DOHH2 (cell line): ENCODE measurements at regions not wholly inside any gene's neighbourhood (a gene's known extent, or its start where the extent isn't known, plus 50 kb on each side); places are given as distances from the start of the nearest gene placed in this dataset.
A peak's percentile ranks its signal among the peaks of the same experiment; 100 is the strongest.

Source experiments
- H3F3A ChIP-seq: fragments of 200-600 bp; sonication (generic), shearing (Covaris generic); 2 replicates; pipeline ENCODE4 v1.6.0; 2016; ENCODE audit warnings: antibody characterized with exemption, mild to moderate bottlenecking; ENCODE audit not compliant: control insufficient read depth, insufficient read depth
- H3K27ac ChIP-seq: fragments of 200-600 bp; sonication (generic); 2 replicates; pipeline ENCODE4 v1.5.1; 2014; ENCODE audit warnings: low read depth, mild to moderate bottlenecking, low read length, moderate library complexity
- H3K27me3 ChIP-seq: fragments of 200-600 bp; sonication (generic); 2 replicates; pipeline ENCODE4 v1.6.1; 2014; ENCODE audit warnings: mild to moderate bottlenecking, low read length, mixed read lengths; ENCODE audit not compliant: control insufficient read depth
- H3K36me3 ChIP-seq: fragments of 200-600 bp; sonication (generic); 2 replicates; pipeline ENCODE4 v1.6.1; 2014; ENCODE audit warnings: mild to moderate bottlenecking, low read length, moderate library complexity, mixed read lengths; ENCODE audit not compliant: control insufficient read depth
- H3K4me1 ChIP-seq: fragments of 200-600 bp; sonication (generic); 2 replicates; pipeline ENCODE4 v1.6.1; 2014; ENCODE audit warnings: mild to moderate bottlenecking, low read length, mixed read lengths; ENCODE audit not compliant: control insufficient read depth
- H3K4me2 ChIP-seq: fragments of 200-600 bp; sonication (generic); 2 replicates; pipeline ENCODE4 v1.6.0; 2014; ENCODE audit warnings: mild to moderate bottlenecking, low read length, moderate library complexity
- H3K4me3 ChIP-seq: fragments of 200-600 bp; sonication (generic); 2 replicates; pipeline ENCODE4 v1.5.1; 2014; ENCODE audit warnings: mild to moderate bottlenecking, low read length, mixed read lengths
- H3K79me2 ChIP-seq: fragments of 200-600 bp; sonication (generic); 2 replicates; pipeline ENCODE4 v1.6.1; 2014; ENCODE audit warnings: mild to moderate bottlenecking, low read length, mixed read lengths; ENCODE audit not compliant: control insufficient read depth
- H3K9me2 ChIP-seq: fragments of 200-600 bp; sonication (generic); replicated peaks from 2 replicates; pipeline ENCODE4 v1.6.1; 2014; ENCODE audit warnings: mild to moderate bottlenecking, low read length, mixed read lengths; ENCODE audit not compliant: control insufficient read depth
- H3K9me3 ChIP-seq: fragments of 200-600 bp; sonication (generic); 2 replicates; pipeline ENCODE4 v1.6.1; 2014; ENCODE audit warnings: antibody characterized with exemption, low read length, mixed read lengths; ENCODE audit not compliant: control insufficient read depth, insufficient read depth
- H4K20me1 ChIP-seq: fragments of 200-600 bp; sonication (generic); 2 replicates; pipeline ENCODE4 v1.6.0; 2014; ENCODE audit warnings: low read depth, mild to moderate bottlenecking, antibody characterized with exemption, low read length, moderate library complexity; ENCODE audit not compliant: control insufficient read depth, insufficient read depth
- EZH2phosphoT487 ChIP-seq: fragments of 200-600 bp; sonication (generic); IDR thresholded peaks from 2 replicates; pipeline ENCODE4 v1.6.1; 2017; ENCODE audit warnings: borderline replicate concordance, mild to moderate bottlenecking, antibody characterized with exemption, low read length, moderate library complexity, mixed read lengths
- TF ChIP-seq, protein P1 (sequence below): fragments of 200-600 bp; sonication (generic); IDR thresholded peaks from one replicate; pipeline ENCODE4 v1.5.1; 2014; ENCODE audit warnings: antibody characterized with exemption, mild to moderate bottlenecking, low read depth, low read length; ENCODE audit not compliant: poor library complexity, severe bottlenecking

- peak overlapping the region; percentile 70 for H3K4me2 ChIP-seq
- H3K27ac ChIP-seq: no peak overlapping the region
- no peaks in the 10 kb centered on the region for H3K27me3 ChIP-seq
- H3K4me3 ChIP-seq: peak overlapping the region; percentile 39; the same call in 1 of the 2 replicates
- no peaks in the 10 kb centered on the region for H3F3A ChIP-seq
- no peaks in the 10 kb centered on the region for H3K79me2 ChIP-seq
- H3K9me2 ChIP-seq: no peaks in the 10 kb centered on the region
- peaks cover 4% of the 10 kb centered on the region; the same call in 1 of the 2 replicates for H3K9me3 ChIP-seq
- no peaks in the 10 kb centered on the region for H3K36me3 ChIP-seq
- no peaks in the 10 kb centered on the region for H4K20me1 ChIP-seq
- H3K4me1 ChIP-seq: peaks cover 39% of the 10 kb centered on the region
- no peak for TF ChIP-seq EZH2phosphoT487
- TF ChIP-seq, protein P1, sequence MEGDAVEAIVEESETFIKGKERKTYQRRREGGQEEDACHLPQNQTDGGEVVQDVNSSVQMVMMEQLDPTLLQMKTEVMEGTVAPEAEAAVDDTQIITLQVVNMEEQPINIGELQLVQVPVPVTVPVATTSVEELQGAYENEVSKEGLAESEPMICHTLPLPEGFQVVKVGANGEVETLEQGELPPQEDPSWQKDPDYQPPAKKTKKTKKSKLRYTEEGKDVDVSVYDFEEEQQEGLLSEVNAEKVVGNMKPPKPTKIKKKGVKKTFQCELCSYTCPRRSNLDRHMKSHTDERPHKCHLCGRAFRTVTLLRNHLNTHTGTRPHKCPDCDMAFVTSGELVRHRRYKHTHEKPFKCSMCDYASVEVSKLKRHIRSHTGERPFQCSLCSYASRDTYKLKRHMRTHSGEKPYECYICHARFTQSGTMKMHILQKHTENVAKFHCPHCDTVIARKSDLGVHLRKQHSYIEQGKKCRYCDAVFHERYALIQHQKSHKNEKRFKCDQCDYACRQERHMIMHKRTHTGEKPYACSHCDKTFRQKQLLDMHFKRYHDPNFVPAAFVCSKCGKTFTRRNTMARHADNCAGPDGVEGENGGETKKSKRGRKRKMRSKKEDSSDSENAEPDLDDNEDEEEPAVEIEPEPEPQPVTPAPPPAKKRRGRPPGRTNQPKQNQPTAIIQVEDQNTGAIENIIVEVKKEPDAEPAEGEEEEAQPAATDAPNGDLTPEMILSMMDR: no peak
These were observed 61.0 kb upstream of the NEK6 start for GRCh38 chr9:124196814-124197176.

GRCh38 chr9:124197177-124198095 lies 60.3 kb upstream of the NEK6 start:
- peaks cover 45% of the 10 kb centered on the region for H3K4me1 ChIP-seq
- no peaks in the 10 kb centered on the region for H3K79me2 ChIP-seq
- TF ChIP-seq EZH2phosphoT487: no peak
- TF ChIP-seq, protein P1: peak; percentile 48
- peak overlapping the region; percentile 39 for H3K4me3 ChIP-seq
- no peaks in the 10 kb centered on the region for H3K27me3 ChIP-seq
- no peaks in the 10 kb centered on the region for H3K9me2 ChIP-seq
- H3K4me2 ChIP-seq: peak overlapping the region; percentile 70
- H3F3A ChIP-seq: 0 out of 2 replicates have a peak, but pooled peaks cover 2% of the 10 kb centered on the region
- H4K20me1 ChIP-seq: no peaks in the 10 kb centered on the region
- no peaks in the 10 kb centered on the region for H3K36me3 ChIP-seq
- H3K9me3 ChIP-seq: peaks cover 4% of the 10 kb centered on the region; the same call in 1 of the 2 replicates
- 0 out of 2 replicates have a peak overlapping the region, but pooled peaks have one; percentile 3 for H3K27ac ChIP-seq

DNA sequence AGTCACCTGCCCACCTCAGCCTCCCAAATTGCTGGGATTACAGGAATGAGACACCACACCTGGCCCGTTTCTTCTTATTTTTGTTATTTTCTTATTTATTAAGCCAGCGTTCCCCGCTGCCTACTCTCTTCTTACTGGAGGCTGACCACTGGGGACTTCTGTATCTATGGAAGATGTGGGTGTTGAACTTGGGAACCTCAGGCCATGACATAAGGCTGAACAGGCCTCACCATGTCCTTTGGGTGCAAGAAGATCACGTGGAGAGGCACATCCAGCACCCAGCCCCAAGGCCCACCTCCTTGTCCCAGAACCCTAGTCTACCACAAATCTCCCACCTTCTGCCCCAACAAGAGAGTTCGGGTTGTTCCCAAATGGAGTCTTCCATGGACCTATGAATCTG lies 59.4 kb upstream of the NEK6 start:
- Histone ChIP-seq H3K4me1 (peaks cover 54% of the 10 kb centered on the region), H3K9me2 (no peaks in the 10 kb centered on the region), H3F3A (0 out of 2 replicates have a peak, but pooled peaks cover 2% of the 10 kb centered on the region), H4K20me1 (no peaks in the 10 kb centered on the region), H3K4me3 (no peak overlapping the region), H3K36me3 (no peaks in the 10 kb centered on the region), H3K4me2 (no peak overlapping the region), H3K27ac (no peak overlapping the region), H3K79me2 (no peaks in the 10 kb centered on the region), H3K9me3 (peaks cover 4% of the 10 kb centered on the region; the same call in 1 of the 2 replicates), H3K27me3 (peaks cover 3% of the 10 kb centered on the region; the same call in 1 of the 2 replicates)
- TF ChIP-seq EZH2phosphoT487: no peak
- TF ChIP-seq, protein P1: no peak
